ENCODE measurements at regions not wholly inside any gene's neighbourhood (a gene's known extent, or its start where the extent isn't known, plus 50 kb on each side); places are given as distances from the start of the nearest gene placed in this dataset.

GRCh38 chr2:80858965-80859364, 554.4 kb upstream of the LRRTM1 start:
- peak; percentile 3 for DNase-seq (ENCODE audit: low spot score)

DNA sequence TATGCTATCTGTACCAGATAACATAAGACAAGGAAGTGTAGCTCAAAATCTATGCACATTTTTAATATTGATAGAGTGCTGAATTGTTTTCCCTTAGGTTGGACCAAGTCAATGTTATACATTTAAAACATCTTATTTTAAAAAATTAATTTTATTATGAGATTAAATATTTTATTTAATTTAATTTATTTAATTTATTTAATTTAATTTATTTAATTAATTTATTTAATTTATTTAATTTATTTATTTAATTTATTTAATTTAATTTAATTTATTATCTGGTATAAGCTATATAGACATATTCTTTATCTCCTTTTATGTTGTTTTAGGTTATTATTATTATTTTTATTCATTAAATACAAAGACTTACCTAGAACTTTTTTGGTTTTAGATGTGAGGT, 551.7 kb upstream of the LRRTM1 start:
- DNase-seq (ENCODE audit: low spot score), result no peak

DNA sequence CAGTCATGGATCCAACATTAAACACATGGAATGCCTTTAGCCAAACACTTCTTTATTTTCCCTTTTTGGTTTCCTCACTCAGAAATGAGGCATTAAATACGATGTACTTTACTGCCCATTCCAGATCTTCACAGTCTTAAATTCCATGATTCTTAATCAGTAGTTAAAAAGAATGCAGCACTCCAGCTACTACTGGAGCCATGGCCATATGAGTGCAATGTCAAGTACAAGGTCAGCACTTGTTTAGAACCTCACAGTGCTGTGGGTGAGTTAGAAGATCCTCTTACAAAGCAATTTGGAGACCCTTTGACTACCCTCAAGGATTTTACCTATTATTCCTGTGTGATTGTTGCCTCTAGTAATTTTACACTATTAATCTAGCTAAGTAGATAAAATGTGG, 550.3 kb upstream of the LRRTM1 start:
- DNase-seq (ENCODE audit: low spot score), result no peak

DNA sequence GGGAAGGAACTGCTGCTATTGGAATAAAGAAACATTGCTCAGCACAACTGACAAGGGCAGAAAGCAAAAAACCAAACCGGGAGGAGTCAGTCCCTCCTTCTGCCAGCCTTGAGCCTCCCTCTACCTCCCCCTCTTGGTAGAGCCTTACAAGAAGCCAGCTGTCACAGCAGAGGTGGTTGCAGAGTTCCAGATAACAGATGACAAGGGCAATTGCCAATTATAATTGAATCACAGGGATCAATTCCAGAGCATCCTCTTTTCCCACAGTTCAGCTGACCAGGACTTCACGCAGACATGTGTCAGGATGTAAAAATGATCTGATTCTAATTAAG, 548.2 kb upstream of the LRRTM1 start:
- no peak for DNase-seq (ENCODE audit: low spot score)

DNA sequence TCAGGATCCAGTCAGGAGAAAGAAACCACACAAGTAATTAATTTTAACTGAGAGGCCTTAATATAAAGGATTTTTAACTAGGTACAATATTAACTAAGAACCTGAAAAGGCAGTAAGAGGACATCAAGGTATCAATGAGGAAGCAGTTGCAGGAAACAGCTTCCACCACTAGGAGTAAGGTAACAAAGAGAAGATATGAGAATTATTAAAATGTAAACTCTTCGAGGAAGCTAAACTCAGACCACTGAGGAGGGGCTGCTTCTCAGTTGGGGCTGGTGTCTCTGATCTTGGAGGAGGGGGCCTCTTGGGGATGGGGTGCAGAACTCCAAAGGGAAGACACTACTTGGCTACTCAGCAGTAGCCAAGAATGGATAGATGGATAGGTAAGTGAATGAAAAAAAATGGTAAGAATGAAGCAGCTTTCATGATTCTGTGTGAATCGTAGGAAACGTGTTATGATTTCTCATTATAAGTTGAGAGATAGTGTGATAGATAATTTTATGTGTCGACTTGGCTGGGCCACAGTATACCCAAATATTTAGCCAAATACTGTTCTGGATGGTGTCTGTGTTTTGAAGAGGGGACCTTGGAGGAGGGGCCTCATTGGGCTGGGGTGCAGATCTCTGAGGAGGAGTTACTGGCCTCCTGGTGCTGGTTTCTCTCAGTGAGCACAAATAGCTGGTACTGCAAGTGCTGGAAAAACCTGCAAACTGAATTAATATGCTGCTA, 547.7 kb upstream of the LRRTM1 start:
- DNase-seq (ENCODE audit: low spot score), result no peak

DNA sequence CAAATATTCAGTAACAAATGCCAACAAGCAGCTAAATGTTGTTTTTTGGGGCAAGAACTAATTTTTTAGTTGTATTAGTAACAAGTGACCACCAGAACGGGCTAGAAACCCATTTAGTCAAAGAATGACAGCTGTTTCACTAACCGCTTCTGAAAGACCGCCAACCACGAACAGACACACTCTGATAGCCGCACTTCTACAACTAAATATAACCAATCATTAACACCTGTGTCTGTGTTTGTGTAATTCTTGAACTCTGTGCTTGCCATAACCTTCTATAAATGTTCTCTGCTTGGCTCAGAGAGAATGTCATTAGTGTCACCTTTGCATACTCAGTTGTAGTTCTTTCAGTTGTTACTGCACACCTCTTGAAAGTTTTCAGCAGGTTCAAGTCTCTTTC, 526.3 kb upstream of the LRRTM1 start:
- DNase-seq (ENCODE audit: low spot score), result no peak

- DNase-seq (ENCODE audit: low spot score), result no peak
Measured at GRCh38 chr2:80822999-80823398, 518.4 kb upstream of the LRRTM1 start.

- no peak for DNase-seq (ENCODE audit: low spot score)
Measured at GRCh38 chr2:80815259-80815658, 510.7 kb upstream of the LRRTM1 start.

DNA sequence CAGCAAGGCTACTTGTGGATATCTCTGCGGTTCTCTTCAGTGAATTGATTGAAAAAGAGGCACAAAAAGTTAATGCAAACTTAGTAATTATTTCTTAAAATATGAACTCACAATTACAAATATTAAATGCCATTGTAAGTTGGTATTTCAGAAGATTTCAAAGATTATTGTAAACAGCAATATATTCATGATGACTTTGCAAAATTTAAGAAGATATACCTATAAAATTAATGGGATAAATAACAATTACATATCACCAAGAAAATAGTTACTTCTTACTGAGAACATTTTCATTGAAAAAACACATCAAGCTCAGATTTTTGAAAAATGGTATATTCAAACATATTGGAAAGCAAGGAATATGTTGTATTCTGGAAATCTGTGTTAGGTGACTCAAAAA, 482.0 kb upstream of the LRRTM1 start:
- DNase-seq (ENCODE audit: low spot score), result no peak

GRCh38 chr2:80778704-80779103, 474.2 kb upstream of the LRRTM1 start:
- no peak for DNase-seq (ENCODE audit: low spot score)

DNA sequence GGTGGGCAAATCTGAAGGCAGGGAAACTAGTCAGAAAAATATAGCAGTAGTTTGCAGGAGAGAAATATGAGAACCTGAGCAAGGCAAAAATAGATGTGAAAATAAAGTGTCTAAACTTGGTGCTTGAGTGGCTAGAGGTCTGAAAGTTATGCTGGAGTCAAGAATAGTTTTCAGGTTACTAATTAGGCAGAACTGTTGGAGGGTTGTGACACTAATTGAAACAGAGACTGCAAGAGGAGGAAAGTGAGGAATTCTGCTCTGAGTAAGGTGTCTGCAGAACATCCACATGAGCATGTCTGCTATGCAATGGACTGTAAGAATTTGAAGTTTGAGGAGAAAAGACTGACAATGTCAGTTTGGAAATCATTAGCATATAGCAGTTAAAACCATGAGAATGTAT, 444.0 kb upstream of the LRRTM1 start:
- no peak for DNase-seq (ENCODE audit: low spot score)

DNA sequence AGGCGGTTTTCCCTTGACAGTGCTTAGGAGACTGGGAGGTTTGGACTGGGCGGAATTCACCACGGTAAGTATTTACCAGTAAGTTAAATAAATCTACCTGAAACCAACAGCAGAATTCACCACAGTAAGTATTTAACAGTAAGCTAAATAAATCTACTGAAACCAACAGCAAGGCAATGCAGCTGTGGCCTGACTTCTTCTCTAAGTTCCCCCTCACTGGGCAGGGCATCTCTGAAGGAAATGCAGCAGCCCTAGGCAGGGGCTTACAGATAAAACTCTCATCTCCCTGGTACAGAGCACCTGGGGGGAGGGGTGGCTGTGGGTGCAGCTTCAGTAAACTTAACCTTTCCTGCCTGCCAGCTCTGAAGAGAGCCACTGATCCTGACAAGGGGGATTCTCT, 432.5 kb upstream of the LRRTM1 start:
- DNase-seq (ENCODE audit: low spot score), result no peak

DNA sequence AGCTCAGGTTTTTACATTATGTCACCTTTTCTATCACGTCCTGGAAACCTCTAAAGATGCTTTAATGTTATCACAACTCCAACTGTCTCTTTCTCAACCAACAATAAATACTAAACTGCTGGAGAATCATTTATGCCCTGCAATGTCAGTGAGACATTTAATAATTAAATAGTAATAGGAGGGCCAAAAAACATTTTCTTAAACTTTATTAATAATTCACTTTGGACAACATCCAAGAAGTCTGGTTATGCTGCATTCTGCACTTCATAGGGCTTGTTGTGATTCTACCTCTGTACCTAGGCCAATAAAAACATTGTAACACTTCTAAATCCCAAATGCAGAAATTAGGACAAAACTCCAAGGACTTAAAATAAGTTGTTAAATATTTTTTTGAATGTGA, 420.4 kb upstream of the LRRTM1 start:
- DNase-seq (ENCODE audit: low spot score), result no peak

- no peak for DNase-seq (ENCODE audit: low spot score)
Measured at GRCh38 chr2:80722803-80723202, 418.3 kb upstream of the LRRTM1 start.

GRCh38 chr2:80719607-80720006, 415.1 kb upstream of the LRRTM1 start:
- no peak for DNase-seq (ENCODE audit: low spot score)

DNA sequence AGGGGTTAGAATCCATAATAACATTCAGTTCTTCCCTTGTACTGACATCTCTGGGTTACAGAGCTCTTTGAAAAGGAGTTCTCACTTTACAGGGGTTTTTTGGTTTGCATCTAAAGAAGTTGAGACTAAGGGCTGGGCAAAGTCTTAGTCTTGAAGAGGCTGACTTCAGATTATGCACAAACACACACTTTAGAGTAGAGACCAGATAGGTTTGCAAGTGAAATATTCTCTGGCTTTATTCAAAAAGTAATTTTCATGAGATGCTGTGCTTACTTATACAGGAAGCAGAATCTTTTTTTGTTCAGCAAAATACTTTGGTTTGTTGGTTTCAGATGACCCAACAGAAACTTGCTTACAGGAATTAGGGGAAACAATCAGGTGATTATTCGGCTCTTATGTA, 410.9 kb upstream of the LRRTM1 start:
- DNase-seq (ENCODE audit: low spot score), result no peak

DNA sequence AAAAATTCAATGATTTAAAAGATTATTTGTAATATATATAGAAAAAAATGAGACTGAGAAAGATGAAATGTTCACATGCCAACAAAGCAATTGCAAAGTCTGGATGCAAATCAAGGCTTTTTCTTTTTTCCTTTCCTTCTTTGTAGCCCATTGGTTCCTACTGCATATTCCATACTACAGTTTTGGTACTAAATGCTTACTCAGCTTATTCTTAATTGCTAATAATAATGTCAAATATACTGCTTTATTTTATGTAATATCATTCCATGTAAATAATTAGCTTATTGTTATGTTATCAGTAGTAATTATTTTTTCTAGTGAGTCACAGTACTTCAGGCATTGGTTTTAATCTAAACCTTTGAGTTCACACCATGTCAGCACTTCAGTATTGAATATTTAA, 407.4 kb upstream of the LRRTM1 start:
- DNase-seq (ENCODE audit: low spot score), result no peak

- no peak for DNase-seq (ENCODE audit: low spot score)
Measured at GRCh38 chr2:80706951-80707350, 402.4 kb upstream of the LRRTM1 start.

DNA sequence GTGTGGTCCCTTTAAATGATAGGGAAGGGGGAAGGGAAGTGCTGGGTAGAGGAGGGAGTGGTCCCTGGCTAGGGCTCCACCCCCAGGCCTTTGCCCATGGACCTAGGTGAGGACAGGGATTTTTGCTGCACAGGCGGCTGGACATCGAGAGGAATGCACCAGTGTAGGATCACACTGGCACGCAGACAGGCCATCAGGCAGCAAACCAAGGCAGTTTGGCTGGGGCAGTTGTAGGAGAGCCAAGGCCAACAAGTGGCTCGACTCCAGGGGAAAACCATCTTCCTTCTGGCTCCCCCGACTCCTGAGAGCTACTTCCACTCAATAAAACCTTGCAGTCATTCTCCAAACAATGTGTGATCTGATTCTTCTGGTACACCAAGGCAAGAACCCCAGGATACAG, 402.0 kb upstream of the LRRTM1 start:
- DNase-seq (ENCODE audit: low spot score), result no peak

GRCh38 chr2:80703532-80703931, 399.0 kb upstream of the LRRTM1 start:
- no peak for DNase-seq (ENCODE audit: low spot score)

DNA sequence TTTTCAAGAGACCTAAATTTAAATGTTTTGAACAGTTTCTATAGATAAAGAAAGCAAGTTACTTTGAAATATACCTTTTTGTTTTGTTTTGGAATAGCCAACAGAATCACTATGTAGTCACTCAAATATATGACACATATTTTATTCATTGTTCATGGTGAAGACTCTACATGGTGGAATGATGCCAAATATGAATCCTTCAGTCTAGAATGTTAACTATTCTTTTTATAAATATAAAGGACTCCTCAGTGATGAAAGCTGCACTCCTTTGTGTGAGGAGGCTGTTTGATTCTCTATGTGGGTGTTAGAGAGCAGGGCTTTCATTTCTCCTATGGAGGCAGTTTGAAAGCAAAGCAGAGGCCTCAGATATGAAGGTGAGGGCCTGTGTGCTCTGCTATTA, 396.4 kb upstream of the LRRTM1 start:
- no peak for DNase-seq (ENCODE audit: low spot score)
